ENCODE measurements at regions not wholly inside any gene's neighbourhood (a gene's known extent, or its start where the extent isn't known, plus 50 kb on each side); places are given as distances from the start of the nearest gene placed in this dataset.

DNA sequence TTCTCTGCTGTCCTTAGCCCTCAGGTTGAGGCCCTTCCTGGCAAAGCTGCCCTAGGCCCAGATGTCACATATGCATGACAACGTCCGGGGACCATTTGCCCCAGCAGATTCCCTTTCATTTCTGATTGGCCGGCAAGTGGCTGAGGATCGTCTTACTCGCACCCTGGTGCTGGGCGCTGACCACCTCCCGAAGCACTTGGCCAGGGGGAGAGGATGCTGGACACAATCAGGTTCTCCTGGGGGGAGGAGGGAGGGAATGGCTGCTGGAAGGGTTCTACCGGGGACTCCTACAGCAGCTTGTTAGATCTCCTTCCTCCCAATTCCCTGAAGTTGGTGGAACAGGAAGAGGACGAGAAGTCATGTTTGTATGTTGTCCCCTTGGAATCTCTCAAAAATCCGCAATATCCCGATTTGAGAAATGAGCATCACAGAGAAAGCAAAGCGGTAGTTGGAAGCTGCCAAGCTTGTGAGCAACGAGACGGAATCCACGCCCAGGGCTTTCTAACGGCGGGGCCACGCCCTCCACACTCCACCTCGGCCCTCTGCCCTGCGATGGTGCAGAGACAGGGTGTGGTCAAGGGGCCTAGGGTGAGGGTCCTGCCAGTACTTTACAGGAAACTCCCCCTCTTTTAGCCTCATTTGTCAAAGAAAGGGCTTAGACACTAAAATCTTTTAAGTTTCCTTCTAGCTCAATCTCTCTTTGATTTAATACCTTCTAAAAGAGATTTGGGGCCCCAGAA, 61.8 kb upstream of the YWHAQ start:
- Mint-ChIP-seq H3K4me3 (ENCODE audit: unreplicated experiment) (no peak overlapping the region), H3K27ac (ENCODE audit: unreplicated experiment) (no peak overlapping the region), H3K9me3 (ENCODE audit: unreplicated experiment) (no peaks in the 10 kb centered on the region), H3K27me3 (ENCODE audit: unreplicated experiment) (no peaks in the 10 kb centered on the region), H3K36me3 (ENCODE audit: unreplicated experiment) (no peaks in the 10 kb centered on the region), H3K4me1 (ENCODE audit: unreplicated experiment) (peaks cover 3% of the 10 kb centered on the region)
- TF ChIP-seq, protein P1, sequence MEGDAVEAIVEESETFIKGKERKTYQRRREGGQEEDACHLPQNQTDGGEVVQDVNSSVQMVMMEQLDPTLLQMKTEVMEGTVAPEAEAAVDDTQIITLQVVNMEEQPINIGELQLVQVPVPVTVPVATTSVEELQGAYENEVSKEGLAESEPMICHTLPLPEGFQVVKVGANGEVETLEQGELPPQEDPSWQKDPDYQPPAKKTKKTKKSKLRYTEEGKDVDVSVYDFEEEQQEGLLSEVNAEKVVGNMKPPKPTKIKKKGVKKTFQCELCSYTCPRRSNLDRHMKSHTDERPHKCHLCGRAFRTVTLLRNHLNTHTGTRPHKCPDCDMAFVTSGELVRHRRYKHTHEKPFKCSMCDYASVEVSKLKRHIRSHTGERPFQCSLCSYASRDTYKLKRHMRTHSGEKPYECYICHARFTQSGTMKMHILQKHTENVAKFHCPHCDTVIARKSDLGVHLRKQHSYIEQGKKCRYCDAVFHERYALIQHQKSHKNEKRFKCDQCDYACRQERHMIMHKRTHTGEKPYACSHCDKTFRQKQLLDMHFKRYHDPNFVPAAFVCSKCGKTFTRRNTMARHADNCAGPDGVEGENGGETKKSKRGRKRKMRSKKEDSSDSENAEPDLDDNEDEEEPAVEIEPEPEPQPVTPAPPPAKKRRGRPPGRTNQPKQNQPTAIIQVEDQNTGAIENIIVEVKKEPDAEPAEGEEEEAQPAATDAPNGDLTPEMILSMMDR (IDR thresholded peaks at IDR 0.05): no peak
- no peak for DNase-seq (ENCODE audit: extremely low spot score, unreplicated experiment)

DNA sequence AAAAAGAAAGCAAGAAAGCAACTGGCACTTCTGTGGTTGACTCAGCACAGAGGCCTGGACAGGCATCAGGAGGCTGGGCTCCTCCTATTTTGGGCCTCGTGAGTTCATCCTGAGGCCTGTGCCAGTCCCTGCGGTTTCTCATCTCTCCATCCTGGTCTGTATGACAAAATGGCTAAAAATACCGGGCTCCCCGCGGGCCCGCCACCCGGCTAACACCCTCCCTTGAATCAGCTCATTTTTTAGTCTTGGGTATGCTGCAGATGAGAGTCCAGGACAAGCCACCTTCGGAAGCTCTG, 62.3 kb upstream of the YWHAQ start:
- H3K27me3 Mint-ChIP-seq (ENCODE audit: unreplicated experiment): peaks cover 2% of the 10 kb centered on the region
- no peak overlapping the region for H3K4me3 Mint-ChIP-seq (ENCODE audit: unreplicated experiment)
- TF ChIP-seq, protein P1 (IDR thresholded peaks at IDR 0.05): no peak
- no peak overlapping the region for H3K27ac Mint-ChIP-seq (ENCODE audit: unreplicated experiment)
- H3K9me3 Mint-ChIP-seq (ENCODE audit: unreplicated experiment): no peaks in the 10 kb centered on the region
- no peak for DNase-seq (ENCODE audit: extremely low spot score, unreplicated experiment)
- no peaks in the 10 kb centered on the region for H3K36me3 Mint-ChIP-seq (ENCODE audit: unreplicated experiment)
- H3K4me1 Mint-ChIP-seq (ENCODE audit: unreplicated experiment): peaks cover 3% of the 10 kb centered on the region

DNA sequence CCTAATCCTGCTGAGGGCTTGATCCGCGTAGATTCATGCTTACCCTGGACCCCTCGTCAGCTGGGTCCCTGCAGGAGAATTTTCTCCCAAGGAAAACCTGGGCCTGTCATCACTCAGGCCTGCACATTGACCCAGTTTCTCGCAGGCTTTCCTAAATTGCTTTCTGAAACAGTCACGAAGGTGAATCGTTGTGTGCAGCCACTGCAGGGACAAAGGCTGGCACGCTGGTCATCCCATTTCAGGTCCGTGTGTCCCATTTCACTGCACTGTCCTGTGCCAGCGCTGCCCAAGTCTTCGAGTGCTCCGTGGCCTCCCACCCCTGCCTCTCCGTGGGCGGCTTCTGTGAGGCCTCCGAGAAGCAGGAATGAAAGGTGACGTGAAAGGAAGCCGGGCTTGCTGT, 62.8 kb upstream of the YWHAQ start:
- Mint-ChIP-seq H3K9me3 (ENCODE audit: unreplicated experiment) (no peaks in the 10 kb centered on the region), H3K27ac (ENCODE audit: unreplicated experiment) (no peak overlapping the region)
- TF ChIP-seq, protein P1 (IDR thresholded peaks at IDR 0.05): no peak

DNA sequence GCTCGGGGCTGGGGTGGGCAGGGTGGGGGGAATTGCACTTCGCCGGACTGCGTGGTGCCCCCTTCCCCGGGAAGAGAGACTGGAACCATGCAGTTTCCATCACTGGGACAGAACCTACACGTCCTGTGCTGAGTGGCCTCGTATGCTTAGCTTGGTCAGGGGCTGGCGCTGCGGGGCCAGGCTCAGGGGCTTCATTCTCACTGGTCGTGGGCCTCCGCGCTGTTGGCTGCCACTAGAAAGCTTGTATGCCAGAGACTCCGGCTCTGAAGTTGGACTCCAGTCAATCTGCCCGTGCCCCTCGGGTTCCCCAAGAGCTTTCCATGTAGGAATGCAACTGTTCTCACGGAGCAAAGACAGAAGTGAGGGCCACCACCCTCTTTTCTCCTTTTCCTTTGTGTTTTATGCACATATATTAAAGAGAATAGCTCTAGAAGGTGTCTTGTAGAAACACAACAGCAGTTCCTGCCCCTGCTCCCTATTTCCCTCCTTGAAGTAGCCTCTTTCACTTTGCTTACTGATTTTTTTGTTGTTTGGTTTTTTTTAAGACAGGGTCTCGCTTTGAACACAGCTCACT, 64.0 kb upstream of the YWHAQ start:
- peaks cover 8% of the 10 kb centered on the region for H3K4me1 Mint-ChIP-seq (ENCODE audit: unreplicated experiment)
- H3K4me3 Mint-ChIP-seq (ENCODE audit: unreplicated experiment): no peak overlapping the region
- peaks cover 2% of the 10 kb centered on the region for H3K27me3 Mint-ChIP-seq (ENCODE audit: unreplicated experiment)
- no peak for DNase-seq (ENCODE audit: extremely low spot score, unreplicated experiment)
- H3K27ac Mint-ChIP-seq (ENCODE audit: unreplicated experiment): no peak overlapping the region
- no peaks in the 10 kb centered on the region for H3K9me3 Mint-ChIP-seq (ENCODE audit: unreplicated experiment)
- H3K36me3 Mint-ChIP-seq (ENCODE audit: unreplicated experiment): no peaks in the 10 kb centered on the region
- TF ChIP-seq, protein P1 (IDR thresholded peaks at IDR 0.05): no peak

More for the DNA sequence above, 62.8 kb upstream of the YWHAQ start:
- peaks cover 3% of the 10 kb centered on the region for H3K4me1 Mint-ChIP-seq (ENCODE audit: unreplicated experiment)
- DNase-seq (ENCODE audit: extremely low spot score, unreplicated experiment): no peak
- peaks cover 2% of the 10 kb centered on the region for H3K27me3 Mint-ChIP-seq (ENCODE audit: unreplicated experiment)
- H3K4me3 Mint-ChIP-seq (ENCODE audit: unreplicated experiment): no peak overlapping the region
- H3K36me3 Mint-ChIP-seq (ENCODE audit: unreplicated experiment): no peaks in the 10 kb centered on the region

DNA sequence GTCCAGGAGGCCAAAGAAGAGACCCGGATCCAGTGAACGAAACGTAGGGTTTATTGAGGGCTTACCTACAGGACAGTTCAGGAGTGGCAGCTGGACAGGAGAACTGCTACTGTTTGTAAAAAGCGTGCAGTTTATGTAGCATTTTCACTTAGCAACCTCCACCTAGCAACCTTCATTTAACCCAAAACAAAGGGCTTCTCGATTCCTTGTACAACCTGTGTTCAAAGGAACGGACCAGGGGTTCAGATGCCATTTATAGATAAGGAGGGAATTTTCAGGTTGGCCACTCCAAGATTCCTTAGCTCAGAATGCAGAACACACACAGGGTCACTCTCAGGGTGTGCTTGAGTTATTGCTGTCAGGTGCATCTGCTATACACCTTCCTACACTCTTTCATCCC, 65.1 kb upstream of the YWHAQ start:
- Mint-ChIP-seq H3K9me3 (ENCODE audit: unreplicated experiment) (no peaks in the 10 kb centered on the region), H3K27ac (ENCODE audit: unreplicated experiment) (no peak overlapping the region), H3K4me3 (ENCODE audit: unreplicated experiment) (no peak overlapping the region), H3K4me1 (ENCODE audit: unreplicated experiment) (peaks cover 8% of the 10 kb centered on the region), H3K36me3 (ENCODE audit: unreplicated experiment) (no peaks in the 10 kb centered on the region), H3K27me3 (ENCODE audit: unreplicated experiment) (peaks cover 2% of the 10 kb centered on the region)
- no peak for DNase-seq (ENCODE audit: extremely low spot score, unreplicated experiment)
- TF ChIP-seq, protein P1 (IDR thresholded peaks at IDR 0.05): no peak
